GM21447 (cell line): ENCODE measurements at regions not wholly inside any gene's neighbourhood (a gene's known extent, or its start where the extent isn't known, plus 50 kb on each side); places are given as distances from the start of the nearest gene placed in this dataset.
"Not testable (repeated sequence)": the region's sequence is repeated elsewhere in the genome, so short reads cannot be mapped to it uniquely, and the experiment has no call there.

ENCODE experiments used
- ATAC-seq: cut with Tn5 transposase; IDR thresholded peaks from one replicate; pipeline ENCODE4 v1.9.1; 2021; ENCODE audit not compliant: unreplicated experiment

DNA sequence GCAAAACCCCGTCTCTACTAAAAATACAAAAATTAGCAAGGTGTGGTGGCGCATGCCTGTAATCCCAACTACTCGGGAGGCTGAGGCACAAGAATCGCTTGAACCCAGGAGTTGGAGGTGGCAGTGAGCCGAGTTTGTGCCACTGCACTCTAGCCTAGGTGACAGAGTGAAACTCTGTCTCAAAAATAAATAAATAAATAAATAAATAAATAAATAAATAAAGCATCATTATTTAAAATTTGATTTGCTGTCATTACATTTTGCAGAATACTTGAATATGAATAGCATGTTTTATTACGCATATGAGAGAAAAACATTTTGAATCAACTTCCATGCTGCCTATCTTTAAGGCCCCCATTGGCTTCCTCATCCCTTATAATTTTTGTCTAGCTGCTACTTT lies 53.4 kb upstream of the MED14 start:
- ATAC-seq = not testable (repeated sequence)

DNA sequence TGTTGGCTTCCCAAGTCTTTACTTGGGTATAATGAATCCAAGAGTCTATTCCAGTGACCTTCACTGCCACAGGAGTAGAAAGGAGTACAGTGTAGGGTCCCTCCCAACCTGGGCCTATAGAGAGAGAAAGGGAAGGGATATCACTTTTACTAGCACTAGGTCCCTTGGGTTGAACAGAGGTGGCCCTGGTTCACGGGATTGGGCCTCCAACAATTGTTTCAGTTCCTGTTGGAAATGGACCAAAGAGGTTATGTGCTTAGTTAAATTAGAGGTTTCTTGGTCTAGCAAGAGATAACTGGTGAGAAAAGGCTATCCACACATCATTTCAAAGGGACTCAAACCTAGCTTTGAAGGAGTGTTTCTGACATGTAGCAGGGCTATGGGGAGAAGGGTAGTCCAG lies 57.1 kb upstream of the MED14 start:
- ATAC-seq = no peak

DNA sequence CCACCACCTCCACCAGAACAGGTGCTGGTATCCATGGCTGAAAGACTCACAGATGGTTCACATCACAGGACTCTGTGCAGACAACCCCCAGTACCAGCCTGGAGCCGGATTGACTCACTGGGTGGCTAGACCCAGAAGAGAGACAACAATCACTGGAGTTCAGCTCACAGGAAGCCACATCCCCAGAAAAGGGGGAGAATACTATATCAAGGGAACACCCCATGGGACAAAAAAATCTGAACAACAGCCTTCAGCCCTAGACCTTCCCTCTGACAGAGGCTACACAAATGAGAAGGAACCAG lies 59.4 kb upstream of the MED14 start:
- ATAC-seq = not testable (repeated sequence)

DNA sequence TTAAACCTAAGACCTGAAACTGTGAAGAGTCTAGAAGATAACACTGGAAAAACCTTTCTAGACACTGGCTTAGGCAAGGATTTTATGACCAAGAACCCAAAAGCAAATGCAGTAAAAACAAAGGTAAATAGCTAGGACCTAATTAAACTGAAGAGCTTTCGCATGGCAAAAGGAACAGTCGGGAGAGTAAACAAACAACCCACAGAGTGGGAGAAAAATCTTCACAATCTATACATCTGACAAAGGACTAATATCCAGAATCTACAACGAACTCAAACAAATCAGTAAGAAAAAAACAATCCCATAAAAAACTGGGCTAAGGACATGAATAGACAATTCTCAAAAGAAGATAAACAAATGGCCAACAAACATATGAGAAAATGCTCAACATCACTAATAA lies 64.4 kb upstream of the MED14 start:
- ATAC-seq = not testable (repeated sequence)

DNA sequence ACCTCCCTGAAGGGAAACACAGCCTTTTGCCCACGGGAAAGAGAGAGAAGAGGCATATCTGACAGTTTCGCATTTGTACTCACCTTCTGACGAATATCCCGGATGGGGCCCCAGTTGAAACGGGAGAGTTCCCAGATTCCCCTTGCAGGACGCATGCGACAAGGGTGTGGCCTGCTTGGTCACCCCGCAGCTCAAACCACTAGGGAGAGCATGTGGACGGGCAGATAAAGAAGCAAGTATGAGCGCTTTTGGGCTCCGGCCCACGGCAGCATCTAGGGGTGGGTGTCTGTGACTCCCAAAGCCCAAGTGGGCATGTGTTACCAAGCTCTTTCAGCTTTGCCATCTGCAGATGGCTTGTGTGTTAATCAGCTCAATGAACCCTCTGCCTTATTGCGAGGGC lies 70.1 kb upstream of the MED14 start:
- no peak for ATAC-seq

DNA sequence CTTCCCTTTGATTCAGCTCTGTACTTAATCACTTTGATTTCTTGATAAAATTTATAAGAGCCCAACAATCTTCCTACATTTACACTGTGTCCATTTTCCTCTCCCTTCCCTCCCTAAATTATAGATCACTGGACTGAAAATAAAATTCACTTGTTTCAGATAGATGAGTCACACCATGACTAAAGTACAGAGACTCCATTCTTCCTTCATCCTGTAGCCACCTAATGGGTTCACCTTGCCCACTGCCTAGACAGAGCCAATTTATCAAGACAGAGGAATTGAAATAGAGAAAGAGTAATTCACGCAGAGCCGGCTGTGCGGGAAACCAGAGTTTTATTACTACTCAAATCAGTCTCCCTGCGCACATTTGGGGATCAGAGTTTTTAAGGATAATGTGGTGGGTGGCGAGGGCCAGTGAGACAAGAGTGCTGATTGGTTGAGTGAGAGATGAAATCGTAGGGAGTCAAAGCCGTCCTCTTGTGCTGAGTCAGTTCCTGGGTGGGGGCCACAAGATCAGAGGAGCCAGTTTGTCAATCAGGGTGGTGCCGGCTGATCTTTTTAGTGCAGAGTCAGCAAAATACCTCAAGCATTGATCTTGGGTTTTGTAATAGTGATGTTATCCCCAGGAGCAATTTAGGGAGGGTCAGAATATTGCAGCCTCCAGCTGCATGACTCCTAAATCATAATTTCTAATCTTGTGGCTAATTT lies 71.3 kb upstream of the MED14 start:
- no peak for ATAC-seq

DNA sequence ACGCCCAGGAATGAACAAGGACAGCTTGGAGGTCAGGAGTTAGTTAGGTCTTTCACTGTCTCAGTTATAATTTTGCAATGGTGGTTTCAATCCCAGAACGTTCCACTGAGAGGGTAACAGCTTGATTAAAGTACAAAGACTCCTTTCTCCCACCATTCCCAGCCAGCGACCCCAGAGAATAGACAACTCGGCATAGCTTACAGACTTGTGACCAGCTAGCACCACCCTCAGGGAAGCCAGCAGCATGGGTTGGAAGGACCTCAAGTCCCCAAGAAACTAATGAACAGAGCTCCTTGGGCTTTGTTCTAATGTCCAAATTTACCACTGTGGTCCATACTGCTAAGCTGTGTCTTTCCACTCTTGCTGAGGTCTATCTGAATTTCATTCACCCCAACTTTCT lies 72.0 kb upstream of the MED14 start:
- ATAC-seq = no peak

DNA sequence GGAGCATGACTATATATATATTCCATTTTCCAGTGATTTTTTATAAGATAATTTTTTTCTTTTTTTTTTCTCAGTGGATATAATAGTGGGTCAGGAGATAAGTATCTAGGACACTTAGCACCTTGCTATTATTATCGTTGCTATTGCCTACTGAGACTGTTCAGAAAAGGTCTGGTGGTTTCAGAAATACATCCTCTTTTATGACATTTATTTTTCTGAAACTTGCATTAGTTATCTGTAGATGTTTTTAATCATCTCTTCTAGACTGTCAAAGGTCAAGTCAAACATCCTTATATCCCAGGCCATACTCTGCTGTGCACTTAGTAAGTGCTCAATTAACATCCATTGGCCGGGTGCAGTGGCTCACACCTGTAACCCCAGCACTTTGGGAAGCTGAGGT lies 72.9 kb upstream of the MED14 start:
- no peak for ATAC-seq

DNA sequence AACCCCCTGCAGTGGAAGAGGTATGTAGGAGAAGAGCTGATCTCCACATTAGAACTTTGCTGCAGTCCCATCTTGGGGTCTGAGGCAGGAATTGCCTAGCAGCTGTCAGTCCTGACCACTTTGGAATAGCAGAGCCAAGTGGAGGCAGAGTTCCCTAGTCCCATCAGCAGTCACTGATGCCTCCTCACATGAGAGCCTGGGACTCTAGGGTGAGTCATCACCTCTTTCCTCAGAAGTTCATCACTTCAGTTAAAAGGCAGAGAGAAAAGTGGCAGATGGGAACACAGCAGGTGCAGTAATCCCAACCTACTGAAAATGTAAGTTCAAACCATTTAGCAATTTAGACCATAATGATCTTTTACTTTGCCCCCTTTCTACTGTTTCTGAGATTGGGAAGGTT lies 73.9 kb upstream of the MED14 start:
- ATAC-seq = no peak

DNA sequence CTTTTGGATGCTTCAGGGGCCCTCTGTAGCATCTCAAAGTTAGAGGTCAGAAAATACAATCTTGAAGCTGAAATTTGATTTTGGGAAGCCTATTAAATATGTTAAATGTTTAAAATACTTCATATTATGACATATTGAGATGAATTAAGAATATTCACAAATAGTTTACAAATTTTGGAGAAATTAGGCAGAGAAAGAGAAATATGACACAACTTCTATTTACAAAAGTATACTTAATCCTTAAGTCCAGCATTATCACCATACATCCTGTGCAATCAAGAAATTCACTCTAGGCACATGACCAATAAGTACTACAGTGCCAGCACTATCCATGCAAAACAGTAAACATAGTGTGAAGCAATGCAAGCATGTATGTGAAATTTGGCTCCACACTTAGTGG lies 79.7 kb upstream of the MED14 start:
- not testable (repeated sequence) for ATAC-seq

DNA sequence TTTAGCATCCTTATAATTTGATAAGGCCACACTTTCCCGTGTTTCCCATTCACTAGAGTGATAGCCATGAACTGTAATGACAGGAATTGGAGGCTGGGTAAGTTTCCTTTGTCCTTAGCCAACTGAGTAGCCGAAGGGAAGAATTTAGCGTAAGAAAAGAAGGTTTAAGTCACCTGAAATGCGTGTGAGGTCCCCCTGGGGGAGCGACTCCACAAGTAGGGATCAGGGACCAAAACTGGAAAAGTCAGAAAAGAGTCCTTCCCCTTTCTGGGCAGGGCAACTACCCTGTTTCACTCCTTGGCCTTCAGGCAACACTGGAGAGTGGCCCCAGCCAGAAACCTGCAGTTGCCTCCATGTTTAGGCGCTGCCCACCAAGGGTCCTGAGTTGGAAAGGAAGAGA lies 81.6 kb upstream of the MED14 start:
- ATAC-seq = no peak

DNA sequence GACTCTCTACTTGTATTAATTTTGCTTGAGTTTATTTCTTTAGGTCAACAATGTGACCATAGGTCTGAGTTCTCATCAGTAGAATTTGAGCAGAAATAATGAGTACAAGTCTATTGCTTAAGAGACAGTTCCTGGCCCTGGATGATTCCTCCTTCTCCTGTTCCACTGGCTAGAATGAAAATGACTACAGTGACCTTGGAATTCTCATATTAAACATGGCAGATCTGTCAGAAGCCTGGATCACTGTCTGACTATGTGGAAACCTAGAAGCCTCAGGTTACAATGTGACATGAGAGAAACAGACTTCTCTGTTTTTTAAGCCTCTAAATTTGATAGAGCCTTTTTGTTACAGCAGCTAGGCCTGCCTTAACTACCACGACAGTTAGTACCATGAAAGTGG lies 82.9 kb upstream of the MED14 start:
- ATAC-seq = no peak

DNA sequence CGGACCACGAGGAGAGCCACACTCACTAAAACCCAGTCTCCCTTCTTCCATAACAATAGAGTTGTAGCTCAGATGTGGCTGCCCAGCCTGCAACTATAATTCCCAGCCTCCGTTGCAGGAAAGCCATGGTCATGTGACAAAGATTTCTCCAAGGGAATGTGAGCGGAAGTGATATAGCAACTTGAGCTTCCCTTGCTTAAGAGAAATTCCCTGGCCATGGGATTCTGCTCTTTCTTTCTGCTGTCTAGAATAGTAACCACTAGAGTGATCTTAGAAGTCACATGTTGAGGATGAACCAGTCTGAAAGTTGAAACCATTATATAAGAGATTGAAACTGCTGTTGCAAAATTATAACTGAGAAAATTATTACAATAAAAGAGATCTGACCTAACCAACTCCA lies 86.4 kb upstream of the MED14 start:
- no peak for ATAC-seq

DNA sequence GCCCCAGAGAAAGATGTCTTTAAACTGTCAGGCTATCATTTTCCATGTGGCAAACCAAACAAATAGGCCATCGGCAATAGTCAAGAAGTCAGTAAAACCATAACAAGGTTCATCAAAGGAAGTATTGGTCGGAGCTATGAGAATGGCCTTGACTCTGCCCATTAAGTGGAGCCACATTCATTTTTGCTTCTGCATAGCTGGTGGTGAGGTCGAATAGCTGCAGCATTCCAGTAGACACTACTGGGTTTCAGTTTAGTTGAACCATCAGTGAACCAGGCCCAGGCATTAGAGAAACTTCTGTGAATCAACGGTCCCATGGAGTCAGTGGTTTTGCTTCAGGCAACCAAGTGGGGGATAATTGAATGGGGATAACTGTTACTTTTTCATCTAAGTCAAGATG lies 92.0 kb upstream of the MED14 start:
- ATAC-seq = no peak

DNA sequence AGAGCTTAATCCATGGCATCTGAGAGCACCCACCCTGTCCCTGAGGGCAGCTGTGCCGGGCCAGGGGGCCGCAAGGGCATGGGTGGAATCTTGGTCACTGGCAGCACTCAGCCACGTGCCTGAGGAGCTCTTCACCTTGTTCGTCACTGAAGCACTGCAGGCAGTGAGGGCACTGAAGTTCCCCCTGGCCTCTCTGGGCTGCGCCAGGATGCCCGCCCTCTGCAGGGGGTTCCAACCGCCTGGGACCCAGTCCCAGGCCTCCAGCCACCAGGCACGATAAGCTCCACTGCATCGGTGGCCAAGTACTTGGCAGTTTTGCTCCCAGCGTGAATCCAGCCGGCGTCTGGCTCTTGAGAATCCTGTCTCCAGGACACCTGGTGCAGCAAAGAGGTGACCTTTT lies 96.4 kb upstream of the MED14 start:
- no peak for ATAC-seq

DNA sequence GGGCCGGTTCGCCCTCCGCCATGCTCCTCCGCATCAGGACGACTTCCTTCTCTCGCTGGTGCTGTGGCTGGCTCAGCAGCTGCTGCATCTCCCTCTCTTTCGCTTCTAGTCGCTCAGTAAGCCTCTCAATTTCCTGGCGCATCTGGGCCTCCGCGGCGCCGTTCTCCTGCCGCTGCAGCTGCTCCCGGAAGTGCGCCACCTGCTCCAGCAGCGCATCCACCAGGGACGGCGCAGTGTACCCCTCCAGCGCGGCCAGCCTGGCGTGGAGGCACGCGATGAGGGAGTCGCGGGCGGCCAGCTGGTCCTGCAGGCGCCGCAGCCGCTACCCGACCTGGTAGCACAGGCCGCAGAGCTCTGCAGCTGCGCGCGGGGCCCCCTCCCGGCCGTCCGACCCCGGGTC lies 97.4 kb upstream of the MED14 start:
- ATAC-seq = no peak

DNA sequence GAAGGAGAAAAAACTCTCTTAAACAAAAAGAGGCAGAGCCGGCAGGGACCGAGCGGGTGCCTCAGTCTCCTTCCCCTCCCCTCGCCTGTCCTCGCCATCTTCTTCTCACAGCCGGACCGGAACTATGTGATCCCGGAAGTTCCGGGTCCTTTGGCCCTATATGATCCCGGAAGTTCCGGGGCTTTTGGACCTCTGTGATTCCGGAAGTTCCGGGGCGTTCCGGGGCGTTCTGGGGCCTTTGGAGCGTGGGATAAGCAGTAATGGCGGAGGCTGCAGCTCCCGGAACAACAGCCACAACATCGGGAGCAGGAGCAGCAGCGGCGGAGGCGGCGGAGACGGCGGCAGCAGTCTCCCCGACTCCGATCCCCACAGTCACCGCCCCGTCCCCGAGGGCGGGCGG lies 98.9 kb upstream of the MED14 start:
- ATAC-seq = no peak

DNA sequence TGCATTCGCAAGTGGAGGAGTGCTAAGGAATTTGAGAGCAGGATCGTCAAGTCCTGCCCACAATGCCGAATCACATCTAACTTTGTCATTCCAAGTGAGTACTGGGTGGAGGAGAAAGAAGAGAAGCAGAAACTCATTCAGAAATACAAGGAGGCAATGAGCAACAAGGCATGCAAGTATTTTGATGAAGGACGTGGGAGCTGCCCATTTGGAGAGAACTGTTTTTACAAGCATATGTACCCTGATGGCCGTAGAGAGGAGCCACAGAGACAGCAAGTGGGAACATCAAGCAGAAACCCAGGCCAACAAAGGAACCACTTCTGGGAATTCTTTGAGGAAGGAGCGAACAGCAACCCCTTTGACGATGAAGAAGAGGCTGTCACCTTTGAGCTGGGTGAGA lies 100.2 kb upstream of the MED14 start:
- no peak for ATAC-seq

DNA sequence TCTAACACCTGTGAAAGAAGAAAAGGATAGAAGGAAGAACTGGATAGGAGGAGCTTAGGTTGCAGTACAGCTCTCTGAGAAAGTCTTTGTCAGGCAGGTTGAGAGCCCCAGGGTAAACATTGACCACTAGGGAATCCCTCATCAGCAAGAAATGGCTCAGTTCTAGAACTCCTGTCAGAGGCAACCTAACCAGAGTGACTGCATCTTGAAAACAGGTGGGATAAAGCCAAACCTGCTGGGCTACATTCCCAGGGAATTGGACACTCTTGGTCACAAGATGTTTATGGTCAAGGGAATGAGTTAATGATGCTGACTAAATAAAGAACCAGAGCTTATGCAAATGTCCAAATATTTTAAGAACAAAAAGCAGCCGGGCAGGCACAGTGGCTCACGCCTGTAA lies 108.3 kb upstream of the MED14 start:
- ATAC-seq = no peak

DNA sequence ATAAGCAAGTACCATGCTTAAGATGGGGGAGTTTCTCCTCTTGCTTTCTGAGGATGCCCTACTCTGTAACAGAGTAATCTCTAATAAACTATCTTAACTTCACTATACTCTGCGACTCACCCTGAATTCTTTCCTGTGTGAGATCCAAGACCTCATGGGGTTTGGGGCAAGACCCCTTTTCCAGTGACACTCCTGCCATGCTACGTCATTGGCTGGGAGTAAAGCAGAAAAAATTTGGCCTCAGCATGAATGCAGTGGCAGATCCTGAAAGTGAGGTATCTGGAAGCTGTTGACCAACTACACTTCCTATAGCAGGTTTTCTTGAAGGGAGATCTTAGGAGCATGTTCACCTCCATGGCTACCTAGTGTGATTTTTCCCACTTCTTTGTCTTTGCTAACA lies 109.1 kb upstream of the MED14 start:
- no peak for ATAC-seq

DNA sequence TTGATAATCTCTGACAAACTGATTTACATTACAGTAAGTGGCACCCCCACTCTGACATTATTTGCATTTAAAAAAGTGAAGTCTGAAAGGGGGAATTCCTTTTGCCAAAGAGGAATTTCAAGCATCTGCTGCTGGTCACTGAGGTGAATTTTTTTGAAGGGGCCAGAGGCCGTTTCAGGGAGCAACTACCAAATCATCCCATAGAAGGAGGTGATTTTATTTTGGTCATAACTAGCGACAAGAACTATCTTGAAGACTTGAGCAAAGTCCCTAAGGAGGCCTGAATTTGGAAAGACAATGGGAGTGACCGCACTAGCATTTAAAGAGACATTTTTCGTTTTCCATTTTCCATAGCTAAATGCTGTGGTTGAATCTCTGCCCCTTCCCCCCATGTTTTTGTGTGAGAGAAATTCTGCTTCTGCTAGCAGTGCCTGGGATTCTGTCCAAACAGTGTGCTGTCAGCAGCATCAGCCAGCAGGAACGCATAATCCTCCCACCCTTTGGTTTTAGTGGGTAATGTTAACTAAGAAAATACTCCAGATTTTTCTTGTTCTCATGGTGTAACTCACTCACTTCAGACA lies 110.1 kb upstream of the MED14 start:
- ATAC-seq = no peak

DNA sequence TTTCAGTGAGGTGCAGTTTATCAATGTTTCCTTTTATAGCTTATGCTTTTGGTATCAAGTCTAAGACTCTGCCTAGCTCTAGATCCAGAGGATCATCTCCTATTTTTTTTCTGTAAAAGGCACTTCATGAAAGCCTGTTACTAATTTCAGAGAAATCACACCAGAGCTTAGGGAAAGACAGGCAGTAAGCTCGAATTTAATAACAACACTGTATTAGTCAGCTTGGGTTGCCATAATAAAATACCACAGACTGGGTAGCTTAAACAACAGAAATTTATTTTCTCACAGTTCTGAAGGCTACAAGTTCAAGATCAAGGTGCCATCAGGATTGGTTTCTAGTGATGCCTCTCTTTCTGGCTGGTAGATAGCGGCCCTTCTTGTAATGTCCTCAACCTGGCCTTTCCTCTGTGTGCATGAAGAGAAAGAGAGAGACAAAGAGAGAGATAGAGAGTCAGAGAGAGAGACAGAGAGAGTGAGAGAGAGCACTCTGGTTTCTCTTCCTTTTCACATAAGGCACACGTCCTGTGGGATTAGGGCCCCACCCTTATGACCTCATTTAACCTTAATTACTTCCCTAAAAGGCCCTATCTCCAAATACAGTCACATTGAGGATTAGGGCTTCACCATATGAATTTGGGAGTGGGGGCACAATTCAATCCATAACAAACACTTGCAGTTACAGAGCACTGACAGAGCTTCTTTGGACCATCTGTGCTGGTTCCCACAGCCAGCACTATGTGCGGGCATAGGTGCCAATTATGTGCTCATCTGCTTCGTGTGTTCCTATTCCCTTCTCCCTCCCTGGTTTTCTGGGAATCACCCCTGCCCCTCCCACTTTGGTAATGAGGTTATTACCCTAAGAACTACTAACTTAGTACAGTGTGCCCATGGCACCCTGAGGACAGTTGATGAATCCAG lies 114.8 kb upstream of the MED14 start:
- no peak for ATAC-seq
